ENCODE measurements at regions not wholly inside any gene's neighbourhood (a gene's known extent, or its start where the extent isn't known, plus 50 kb on each side); places are given as distances from the start of the nearest gene placed in this dataset.

DNA sequence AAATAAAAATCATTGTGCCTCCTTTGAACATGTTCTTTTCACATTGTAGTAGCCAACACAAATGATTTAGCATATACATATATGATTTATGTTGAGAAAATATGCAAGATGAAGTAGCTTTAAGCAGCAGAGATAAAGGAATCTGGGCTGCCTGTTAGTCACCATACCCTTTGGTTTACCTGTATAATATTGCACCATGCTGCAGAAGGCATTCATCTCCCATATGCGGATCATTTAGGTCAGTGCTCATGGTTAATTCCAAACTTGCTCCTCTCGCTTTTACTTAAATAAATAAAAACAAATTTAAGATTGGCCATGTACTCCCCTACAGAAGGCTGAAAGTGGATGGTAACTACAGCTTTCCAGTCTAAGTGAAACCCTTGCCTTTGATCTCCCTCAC lies 86.7 kb upstream of the TBL1XR1 start:
- Histone ChIP-seq H3K4me2 (ENCODE audit: low read length) (no peak overlapping the region), H4K12ac (ENCODE audit: low read depth, low read length) (no peak overlapping the region), H3K4me3 (ENCODE audit: low read depth, low read length) (no peak overlapping the region), H3K79me1 (ENCODE audit: low read length) (peaks cover 11% of the 10 kb centered on the region), H3K79me2 (ENCODE audit: control insufficient read depth, insufficient read depth, low read length, poor library complexity) (no peaks in the 10 kb centered on the region), H3K23ac (ENCODE audit: low read length) (no peak overlapping the region), H4K8ac (ENCODE audit: low read depth, low read length) (no peak overlapping the region), H2BK120ac (ENCODE audit: insufficient read depth, low read length, poor library complexity) (no peak overlapping the region), H3K4me1 (ENCODE audit: control insufficient read depth in 1 of 2, insufficient read depth in 2 of 2, low read length in 2 of 2) (peaks cover 17 to 19% of the 10 kb centered on the region in 2 experiments), H2AK5ac (ENCODE audit: low read length) (no peak overlapping the region), H3K4ac (ENCODE audit: low read depth, low read length) (no peak overlapping the region), H2BK12ac (ENCODE audit: low read length) (no peak overlapping the region), H3K36me3 (ENCODE audit: control insufficient read depth in 1 of 2, insufficient read depth in 2 of 2, low read length in 2 of 2) (peaks cover 0 to 1% of the 10 kb centered on the region in 2 experiments), H3K9ac (ENCODE audit: low read length) (no peak overlapping the region), H3K9me3 (ENCODE audit: insufficient read depth, low read depth, low read length) (no peaks in the 10 kb centered on the region), H3K27me3 (ENCODE audit: insufficient read depth, low read length) (no peaks in the 10 kb centered on the region), H2BK5ac (ENCODE audit: low read depth, low read length, poor library complexity) (no peak overlapping the region), H3K18ac (ENCODE audit: low read length) (no peak overlapping the region), H2AFZ (ENCODE audit: insufficient read depth, low read length, poor library complexity) (no peak overlapping the region), H3K27ac (ENCODE audit: low read depth, low read length) (peak overlapping the region; percentile 48), H4K91ac (ENCODE audit: low read depth, low read length) (no peak overlapping the region), H3K14ac (ENCODE audit: low read length) (no peak overlapping the region)
- no CpG with 5 or more reads among the region's 2 CpGs for WGBS (ENCODE audit: extremely low coverage, insufficient coverage, insufficient read length)
- DNase-seq = peak; percentile 40 to 69

DNA sequence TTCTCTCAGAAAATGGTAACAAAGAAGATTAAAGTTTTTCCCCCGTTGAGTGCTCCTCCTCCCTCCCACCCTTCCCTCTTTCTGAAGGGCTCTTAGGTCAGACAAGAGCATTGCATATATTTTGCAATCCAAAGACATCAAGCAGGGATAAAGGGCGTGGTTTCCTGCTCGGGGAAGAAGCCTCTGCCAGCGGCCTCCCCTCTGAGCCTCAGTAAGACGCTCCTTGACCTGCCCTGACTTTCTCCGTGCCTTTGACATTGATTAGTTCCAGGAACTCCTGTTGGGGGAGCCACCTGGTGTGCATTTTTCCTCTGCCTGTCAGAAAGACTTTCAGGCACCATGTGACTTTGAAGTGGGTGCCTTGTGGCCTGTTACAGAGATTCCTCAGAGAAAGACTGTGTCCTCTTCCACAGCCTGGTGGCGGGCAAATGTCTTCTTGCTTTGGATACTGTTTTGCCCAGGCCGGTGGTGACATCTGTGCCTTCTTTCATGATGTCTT lies 87.2 kb upstream of the TBL1XR1 start:
- Histone ChIP-seq H3K14ac (ENCODE audit: low read length) (no peak overlapping the region), H3K79me2 (ENCODE audit: control insufficient read depth, insufficient read depth, low read length, poor library complexity) (no peaks in the 10 kb centered on the region), H3K4me1 (ENCODE audit: control insufficient read depth in 1 of 2, insufficient read depth in 2 of 2, low read length in 2 of 2) (peaks cover 16 to 17% of the 10 kb centered on the region in 2 experiments), H2AFZ (ENCODE audit: insufficient read depth, low read length, poor library complexity) (no peak overlapping the region), H2BK12ac (ENCODE audit: low read length) (no peak overlapping the region), H3K27ac (ENCODE audit: low read depth, low read length) (peak overlapping the region; percentile 48), H3K9me3 (ENCODE audit: insufficient read depth, low read depth, low read length) (no peaks in the 10 kb centered on the region), H3K4me3 (ENCODE audit: low read depth, low read length) (no peak overlapping the region), H3K36me3 (ENCODE audit: control insufficient read depth in 1 of 2, insufficient read depth in 2 of 2, low read length in 2 of 2) (peaks cover 0 to 1% of the 10 kb centered on the region in 2 experiments), H3K23ac (ENCODE audit: low read length) (no peak overlapping the region), H4K91ac (ENCODE audit: low read depth, low read length) (no peak overlapping the region), H2AK5ac (ENCODE audit: low read length) (no peak overlapping the region), H4K8ac (ENCODE audit: low read depth, low read length) (no peak overlapping the region), H2BK5ac (ENCODE audit: low read depth, low read length, poor library complexity) (no peak overlapping the region), H2BK120ac (ENCODE audit: insufficient read depth, low read length, poor library complexity) (no peak overlapping the region), H3K4ac (ENCODE audit: low read depth, low read length) (no peak overlapping the region), H4K12ac (ENCODE audit: low read depth, low read length) (no peak overlapping the region), H3K18ac (ENCODE audit: low read length) (no peak overlapping the region), H3K27me3 (ENCODE audit: insufficient read depth, low read length) (no peaks in the 10 kb centered on the region), H3K79me1 (ENCODE audit: low read length) (peaks cover 11% of the 10 kb centered on the region), H3K9ac (ENCODE audit: low read length) (no peak overlapping the region), H3K4me2 (ENCODE audit: low read length) (no peak overlapping the region)
- no CpG with 5 or more reads among the region's 8 CpGs for WGBS (ENCODE audit: extremely low coverage, insufficient coverage, insufficient read length)
- DNase-seq = peak; percentile 63 to 68

DNA sequence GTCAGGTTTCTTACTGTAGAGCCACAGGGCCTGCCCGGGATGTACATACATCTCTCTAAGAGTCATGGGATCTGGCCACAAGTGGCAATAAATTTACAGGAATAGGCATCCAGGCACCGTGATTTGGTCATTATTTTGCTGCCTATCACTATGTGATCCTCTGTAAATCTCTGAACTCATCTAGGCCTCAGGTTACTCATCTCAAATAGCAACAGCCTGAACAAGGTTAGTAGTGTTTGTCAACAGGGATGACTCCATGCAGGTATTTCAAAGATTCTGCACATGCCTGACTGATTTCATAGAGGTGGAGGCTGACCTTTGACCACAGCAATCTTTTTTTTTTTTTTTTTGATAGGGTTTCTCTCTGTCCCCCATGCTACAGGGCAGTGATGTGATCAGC lies 88.8 kb upstream of the TBL1XR1 start:
- peak overlapping the region; percentile 82 for H3K27ac ChIP-seq (ENCODE audit: low read depth, low read length)
- no peak overlapping the region for H3K23ac ChIP-seq (ENCODE audit: low read length)
- H3K4me1 ChIP-seq (ENCODE audit: control insufficient read depth in 1 of 2, insufficient read depth in 2 of 2, low read length in 2 of 2) = peaks cover 16 to 17% of the 10 kb centered on the region in 2 experiments
- DNase-seq = peak; percentile 93 to 96
- no peak overlapping the region for H3K9ac ChIP-seq (ENCODE audit: low read length)
- H2BK12ac ChIP-seq (ENCODE audit: low read length) = peak overlapping the region; percentile 75
- WGBS (ENCODE audit: extremely low coverage, insufficient coverage, insufficient read length) = no CpG with 5 or more reads among the region's 2 CpGs
- no peak overlapping the region for H2AK5ac ChIP-seq (ENCODE audit: low read length)
- no peaks in the 10 kb centered on the region for H3K79me2 ChIP-seq (ENCODE audit: control insufficient read depth, insufficient read depth, low read length, poor library complexity)
- H3K4me3 ChIP-seq (ENCODE audit: low read depth, low read length) = no peak overlapping the region
- H3K36me3 ChIP-seq (ENCODE audit: control insufficient read depth in 1 of 2, insufficient read depth in 2 of 2, low read length in 2 of 2) = peaks cover 0 to 1% of the 10 kb centered on the region in 2 experiments
- H3K18ac ChIP-seq (ENCODE audit: low read length) = peak overlapping the region; percentile 77
- no peak overlapping the region for H3K4ac ChIP-seq (ENCODE audit: low read depth, low read length)
- H4K12ac ChIP-seq (ENCODE audit: low read depth, low read length) = no peak overlapping the region
- H2BK5ac ChIP-seq (ENCODE audit: low read depth, low read length, poor library complexity) = peak overlapping the region; percentile 90
- no peaks in the 10 kb centered on the region for H3K9me3 ChIP-seq (ENCODE audit: insufficient read depth, low read depth, low read length)
- peaks cover 9% of the 10 kb centered on the region for H3K79me1 ChIP-seq (ENCODE audit: low read length)
- no peak overlapping the region for H3K4me2 ChIP-seq (ENCODE audit: low read length)
- no peak overlapping the region for H4K91ac ChIP-seq (ENCODE audit: low read depth, low read length)
- H3K14ac ChIP-seq (ENCODE audit: low read length) = no peak overlapping the region
- peak overlapping the region; percentile 89 for H2BK120ac ChIP-seq (ENCODE audit: insufficient read depth, low read length, poor library complexity)
- peak overlapping the region; percentile 69 for H4K8ac ChIP-seq (ENCODE audit: low read depth, low read length)
- no peak overlapping the region for H2AFZ ChIP-seq (ENCODE audit: insufficient read depth, low read length, poor library complexity)
- no peaks in the 10 kb centered on the region for H3K27me3 ChIP-seq (ENCODE audit: insufficient read depth, low read length)

DNA sequence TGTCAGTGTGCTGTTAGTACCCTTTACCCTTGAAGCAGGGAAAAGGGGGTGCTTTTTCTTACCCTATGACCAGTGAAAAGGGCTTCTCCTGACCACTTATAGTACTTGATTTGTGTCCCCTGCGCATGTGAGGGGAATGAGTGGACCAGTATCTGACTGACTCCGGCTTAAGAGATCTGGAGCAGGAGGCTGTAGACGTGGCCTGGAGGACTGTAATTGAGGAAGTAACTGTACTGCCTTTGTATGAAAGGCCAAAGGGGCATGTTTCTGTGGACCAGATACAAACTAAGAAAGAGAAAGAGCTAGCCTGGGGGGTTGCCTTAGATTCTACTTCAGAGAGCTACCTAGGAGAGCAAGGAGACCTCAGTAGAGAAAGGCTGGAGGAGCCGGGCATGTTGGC lies 89.9 kb upstream of the TBL1XR1 start:
- Histone ChIP-seq H3K4me3 (ENCODE audit: low read depth, low read length) (no peak overlapping the region), H4K8ac (ENCODE audit: low read depth, low read length) (peak overlapping the region; percentile 8), H2AK5ac (ENCODE audit: low read length) (no peak overlapping the region), H4K91ac (ENCODE audit: low read depth, low read length) (peak overlapping the region; percentile 61), H3K4ac (ENCODE audit: low read depth, low read length) (no peak overlapping the region), H3K14ac (ENCODE audit: low read length) (peak overlapping the region; percentile 11), H3K4me2 (ENCODE audit: low read length) (no peak overlapping the region), H3K18ac (ENCODE audit: low read length) (no peak overlapping the region), H3K9me3 (ENCODE audit: insufficient read depth, low read depth, low read length) (no peaks in the 10 kb centered on the region), H3K23ac (ENCODE audit: low read length) (no peak overlapping the region), H3K36me3 (ENCODE audit: control insufficient read depth in 1 of 2, insufficient read depth in 2 of 2, low read length in 2 of 2) (no peaks in the 10 kb centered on the region), H3K9ac (ENCODE audit: low read length) (no peak overlapping the region), H3K27ac (ENCODE audit: low read depth, low read length) (peak overlapping the region; percentile 89), H3K79me2 (ENCODE audit: control insufficient read depth, insufficient read depth, low read length, poor library complexity) (no peaks in the 10 kb centered on the region), H4K12ac (ENCODE audit: low read depth, low read length) (no peak overlapping the region), H3K79me1 (ENCODE audit: low read length) (peaks cover 7% of the 10 kb centered on the region), H3K4me1 (ENCODE audit: control insufficient read depth in 1 of 2, insufficient read depth in 2 of 2, low read length in 2 of 2) (peaks cover 13% of the 10 kb centered on the region in 2 experiments), H3K27me3 (ENCODE audit: insufficient read depth, low read length) (no peaks in the 10 kb centered on the region), H2BK5ac (ENCODE audit: low read depth, low read length, poor library complexity) (peak overlapping the region; percentile 34), H2AFZ (ENCODE audit: insufficient read depth, low read length, poor library complexity) (no peak overlapping the region), H2BK120ac (ENCODE audit: insufficient read depth, low read length, poor library complexity) (peak overlapping the region; percentile 61), H2BK12ac (ENCODE audit: low read length) (peak overlapping the region; percentile 86)
- DNase-seq = no peak
- WGBS (ENCODE audit: extremely low coverage, insufficient coverage, insufficient read length) = no CpG with 5 or more reads among the region's 4 CpGs

Measured in trophoblast cell (in vitro differentiated cells and primary cell).